Fibroblast of upper back skin (primary cell): ENCODE measurements at regions not wholly inside any gene's neighbourhood (a gene's known extent, or its start where the extent isn't known, plus 50 kb on each side); places are given as distances from the start of the nearest gene placed in this dataset.
"Not testable (repeated sequence)": the region's sequence is repeated elsewhere in the genome, so short reads cannot be mapped to it uniquely, and the experiment has no call there.

Source experiments
- DNase-seq: peaks from one replicate; pipeline ENCODE4 v3.0.0-alpha.2; 2013

- no peak for DNase-seq
Observed at GRCh38 chr7:112981966-112982365, 104.7 kb downstream of the GPR85 start.

DNA sequence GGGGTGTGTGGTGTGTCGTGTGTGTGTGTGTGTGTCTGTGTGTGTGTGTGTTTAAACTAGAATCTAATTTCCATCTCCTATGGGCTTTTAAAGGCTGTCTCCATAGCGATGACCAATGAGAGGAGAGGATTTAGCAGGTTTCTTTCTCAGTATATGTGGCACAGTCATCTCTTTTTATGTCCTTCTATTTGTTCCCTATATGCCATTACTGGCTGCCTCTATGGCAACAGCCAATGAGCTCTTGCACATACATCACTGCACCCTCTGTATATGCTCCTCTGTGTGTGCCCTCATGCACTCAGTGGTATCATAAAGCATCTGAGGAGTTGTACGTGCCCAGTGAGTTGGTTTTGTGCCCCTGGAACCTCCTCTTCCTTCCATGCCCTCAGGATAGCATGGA is 107.6 kb downstream of the GPR85 start:
- not testable (repeated sequence) for DNase-seq

DNA sequence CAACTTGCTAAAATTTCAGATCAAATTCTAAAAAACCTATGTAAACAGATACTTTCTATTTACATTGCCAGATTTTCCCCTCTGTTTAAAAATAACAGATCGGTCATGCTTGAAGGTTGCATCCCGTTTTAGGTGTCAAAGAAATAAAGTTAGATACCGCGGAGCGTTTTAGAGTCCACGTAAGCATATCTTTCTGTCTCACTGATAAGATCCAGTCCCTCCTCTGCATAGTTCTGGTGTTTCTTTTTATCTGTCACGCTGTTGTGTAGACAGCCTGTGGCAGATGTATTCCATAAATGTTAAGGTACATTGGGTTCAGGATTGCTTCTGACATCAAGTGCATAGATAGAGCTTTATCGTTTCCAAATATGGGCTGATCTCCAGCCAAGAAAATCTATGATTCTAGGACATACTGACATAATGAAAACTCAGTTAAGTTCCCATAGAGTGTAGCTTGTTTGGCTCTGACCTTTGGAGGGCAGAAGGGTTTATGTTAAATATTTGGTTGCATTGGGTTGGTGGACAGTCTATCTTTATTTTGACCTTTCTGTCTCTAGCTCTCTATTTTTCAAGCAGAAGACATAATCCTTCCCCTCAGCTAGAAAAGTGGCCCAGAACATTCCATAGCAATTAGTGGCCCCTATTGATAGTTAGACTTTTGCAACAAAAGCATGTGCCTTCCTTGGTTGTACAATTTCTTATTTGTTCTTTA is 109.2 kb downstream of the GPR85 start:
- DNase-seq: not testable (repeated sequence)

GRCh38 chr7:112970771-112971170 is 115.9 kb downstream of the GPR85 start:
- DNase-seq: no peak

- no peak for DNase-seq
Observed at GRCh38 chr7:112969946-112970345, 116.7 kb downstream of the GPR85 start.

GRCh38 chr7:112965506-112965905 is 121.1 kb downstream of the GPR85 start:
- no peak for DNase-seq

DNA sequence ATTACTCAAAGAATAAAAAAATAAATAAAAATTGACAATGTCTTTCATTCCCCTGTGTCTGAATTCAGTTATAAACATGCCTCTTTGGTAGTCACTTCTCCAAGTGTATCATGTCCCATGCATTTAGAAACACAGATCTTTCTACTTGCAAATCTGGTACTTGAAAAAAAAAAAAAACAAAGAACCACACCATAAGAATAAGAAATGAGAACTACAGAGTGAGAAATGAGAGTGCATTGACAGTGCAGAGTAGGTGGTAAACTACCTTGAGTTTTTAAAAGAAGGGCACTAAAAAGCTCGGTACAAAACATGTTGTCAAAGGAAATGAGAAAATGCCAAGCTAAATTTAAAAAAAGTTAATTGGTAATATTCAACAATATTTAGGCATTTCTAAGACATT is 123.0 kb downstream of the GPR85 start:
- DNase-seq: no peak

DNA sequence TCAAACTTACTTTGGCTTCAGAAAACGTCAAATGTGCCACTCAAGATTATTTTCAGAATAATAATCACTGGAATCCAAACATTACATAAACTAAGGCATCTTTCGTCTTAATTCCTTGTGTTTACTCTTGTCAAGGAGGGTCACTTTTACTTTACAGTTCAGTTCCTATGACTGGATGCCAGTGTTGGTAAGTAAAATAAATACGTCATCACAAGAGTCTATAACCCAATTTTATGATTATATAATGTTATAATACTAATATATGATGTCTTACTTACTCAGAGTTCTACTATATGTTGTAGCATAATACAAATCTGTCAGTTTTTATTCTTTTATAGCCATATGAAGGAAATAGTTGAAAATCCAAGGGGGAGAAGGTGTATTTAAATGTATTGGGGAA is 123.8 kb downstream of the GPR85 start:
- no peak for DNase-seq

GRCh38 chr7:112959276-112959675 is 127.4 kb downstream of the GPR85 start:
- DNase-seq: no peak

GRCh38 chr7:112958775-112959174 is 127.9 kb downstream of the GPR85 start:
- DNase-seq: no peak

DNA sequence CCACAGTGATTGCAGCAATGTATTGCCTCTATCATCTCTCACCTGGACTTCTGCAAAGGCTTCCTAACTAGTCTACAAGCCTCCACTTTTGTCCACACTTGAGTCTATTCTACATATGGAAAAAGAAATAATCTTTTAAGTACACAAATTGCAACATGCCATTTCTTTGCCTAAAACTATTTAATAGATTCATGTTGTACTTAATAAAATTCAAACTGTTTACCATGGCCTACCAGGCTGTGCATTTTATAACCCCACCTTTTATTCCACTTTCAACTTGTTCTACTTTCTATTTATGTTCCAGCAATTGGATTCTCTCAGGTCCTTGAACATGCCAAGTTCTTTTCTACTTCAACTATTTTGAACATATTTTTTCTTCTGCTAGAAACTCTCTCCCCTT is 128.7 kb downstream of the GPR85 start:
- DNase-seq: no peak

- DNase-seq: not testable (repeated sequence)
Observed at GRCh38 chr7:112953031-112953430, 133.6 kb downstream of the GPR85 start.

GRCh38 chr7:112951070-112951469 is 135.6 kb downstream of the GPR85 start:
- DNase-seq: no peak

DNA sequence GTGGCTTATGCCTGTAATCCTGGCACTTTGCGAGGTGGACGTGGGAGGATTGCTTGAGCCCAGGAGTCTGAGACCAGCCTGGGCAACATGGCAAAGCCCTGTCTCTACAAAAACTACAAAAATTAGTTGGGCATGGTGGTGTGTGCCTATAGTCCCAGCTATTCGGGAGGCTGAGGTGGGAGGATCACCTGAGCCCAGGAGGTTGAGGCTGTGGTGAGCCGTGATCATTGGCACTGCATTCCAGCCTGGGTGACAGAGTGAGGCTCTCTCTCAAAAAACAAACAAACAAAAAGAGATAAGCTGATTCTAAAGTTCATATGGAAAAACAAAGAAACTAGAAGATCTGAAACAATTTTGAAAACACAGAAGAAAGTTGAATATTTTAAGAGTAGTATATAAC is 136.9 kb downstream of the GPR85 start:
- not testable (repeated sequence) for DNase-seq

DNA sequence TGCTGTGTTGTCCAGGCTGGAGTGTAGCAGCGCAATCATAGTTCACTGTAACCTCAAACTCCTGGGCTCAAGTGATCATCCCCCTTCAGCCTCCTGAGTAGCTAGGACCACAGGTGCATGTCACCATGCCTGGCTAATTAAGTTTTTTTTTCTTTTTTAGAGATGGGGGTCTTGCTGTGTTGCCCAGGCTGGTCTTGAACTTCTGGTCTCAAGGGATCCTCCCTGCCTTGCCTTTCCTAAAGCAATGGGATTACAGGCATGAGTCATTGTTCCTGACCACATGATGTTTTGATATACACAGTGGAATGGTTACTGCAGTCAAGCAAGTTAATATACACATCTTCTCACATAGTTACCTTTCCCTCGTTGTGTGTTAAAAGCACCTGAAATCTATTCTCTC is 140.3 kb downstream of the GPR85 start:
- no peak for DNase-seq

DNA sequence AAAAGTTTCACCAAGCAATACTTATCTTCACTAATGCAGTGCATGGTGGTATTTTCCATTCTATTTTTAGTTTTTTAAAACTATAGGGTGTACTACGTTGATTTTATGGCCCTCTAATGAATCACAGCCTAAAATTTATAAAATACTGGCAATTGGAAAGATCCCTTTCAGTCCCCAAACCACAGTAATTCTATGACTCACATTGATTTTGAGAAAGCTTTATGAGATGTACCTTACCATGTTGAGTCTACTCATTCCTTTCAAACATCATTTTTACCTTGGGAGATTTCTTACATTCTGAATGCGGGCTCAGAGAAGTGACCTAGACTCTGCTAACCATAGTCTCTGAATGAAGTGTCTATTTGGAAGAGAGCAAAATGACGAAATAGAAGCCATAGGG is 141.6 kb downstream of the GPR85 start:
- peak; percentile 16 for DNase-seq

GRCh38 chr7:112942981-112943380 is 143.6 kb downstream of the GPR85 start:
- DNase-seq: no peak

DNA sequence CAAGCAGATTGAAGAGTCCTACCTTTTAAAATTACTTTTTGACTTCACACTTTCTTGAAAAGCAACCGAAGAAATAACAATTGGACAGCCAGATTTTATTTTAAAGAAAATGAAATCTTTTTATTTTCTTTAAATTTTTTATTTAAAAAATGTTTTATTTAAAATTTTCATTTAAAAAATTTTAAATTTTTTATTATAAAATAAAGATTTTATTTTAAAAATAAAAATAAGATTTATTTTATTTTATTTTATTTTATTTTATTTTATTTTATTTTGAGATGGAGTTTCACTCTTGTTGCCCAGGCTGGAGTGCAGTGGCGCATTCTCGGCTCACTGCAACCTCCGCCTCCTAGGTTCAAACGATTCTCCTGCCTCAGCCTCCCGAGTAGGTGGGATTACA is 144.5 kb downstream of the GPR85 start:
- not testable (repeated sequence) for DNase-seq

DNA sequence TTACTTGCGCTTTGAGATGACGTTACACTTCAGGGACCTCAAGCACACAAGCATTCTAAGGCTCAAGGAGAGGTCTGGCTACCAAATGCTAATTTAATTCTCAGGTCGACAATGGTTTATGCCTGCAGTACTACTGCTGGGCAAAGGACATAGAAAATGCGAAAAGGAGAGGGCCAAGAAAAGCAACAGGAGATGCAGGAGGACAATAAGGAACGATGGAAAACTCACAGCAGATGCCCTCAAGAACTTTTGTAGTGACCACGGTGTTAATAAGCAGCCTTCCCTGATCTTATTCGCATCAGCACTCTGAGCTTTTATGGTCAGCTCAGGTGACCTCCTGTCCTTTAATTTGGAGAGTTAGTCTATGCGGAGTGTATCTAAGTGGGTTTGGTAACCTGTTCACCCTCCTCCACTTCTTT is 146.3 kb downstream of the GPR85 start:
- no peak for DNase-seq

GRCh38 chr7:112939574-112940313 is 146.9 kb downstream of the GPR85 start:
- DNase-seq: peak; percentile 99

DNA sequence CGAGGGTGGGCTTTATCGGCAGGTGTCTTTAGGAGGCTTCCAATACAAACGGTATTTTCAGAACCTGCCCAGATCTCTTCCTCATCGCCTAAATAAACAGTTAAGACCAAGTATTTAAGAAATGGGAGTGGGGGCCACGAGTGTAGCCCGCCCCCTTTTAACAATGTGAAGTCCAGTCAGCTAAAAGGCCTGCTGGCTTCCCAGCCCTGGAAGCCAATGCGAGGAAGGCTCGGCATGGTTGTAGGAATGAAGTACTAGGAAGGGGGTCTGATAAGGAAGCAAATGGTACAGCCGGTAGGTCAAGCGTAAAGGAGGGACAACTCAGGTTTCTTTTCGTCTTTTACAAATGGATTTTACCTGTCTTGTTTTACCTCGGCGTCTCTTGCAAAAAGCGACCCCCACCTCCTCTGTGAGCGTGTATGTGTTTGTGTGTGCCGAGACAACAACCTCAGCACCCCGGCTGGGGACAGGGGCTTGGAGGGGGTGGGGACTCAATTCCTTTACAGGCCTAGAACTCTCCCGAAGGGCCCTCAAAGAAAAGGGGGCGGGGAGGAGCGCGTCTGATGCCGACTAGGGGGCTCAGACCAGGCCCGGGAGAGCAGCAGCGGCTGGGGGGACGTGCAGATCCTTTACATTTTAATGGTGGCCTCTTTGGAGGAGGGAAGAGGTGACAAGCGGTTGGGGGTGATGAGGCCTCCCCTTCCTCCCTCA is 147.6 kb downstream of the GPR85 start:
- DNase-seq: peak; percentile 31

GRCh38 chr7:112937651-112938415 is 147.6 kb upstream of the TMEM168 start:
- peak; percentile 25 for DNase-seq

DNA sequence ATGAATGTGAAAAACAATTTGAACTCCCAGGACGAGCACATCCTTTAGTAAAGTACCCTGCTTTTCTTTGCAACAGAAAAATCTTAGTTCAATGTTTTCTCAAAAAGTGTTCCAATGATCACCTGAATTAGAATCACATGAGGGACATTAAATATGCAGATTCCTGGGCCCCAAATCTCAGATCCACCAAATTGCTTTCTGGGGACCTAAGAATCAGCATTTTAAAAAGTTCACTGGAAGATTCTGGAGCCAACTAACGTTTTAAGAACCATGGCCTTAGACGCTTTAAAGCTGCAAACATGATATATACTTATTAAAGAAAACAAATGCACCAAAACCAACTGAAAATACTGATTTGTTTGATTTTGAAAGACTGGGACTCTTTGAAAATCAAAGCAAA is 143.4 kb upstream of the TMEM168 start:
- DNase-seq: no peak
